GM18520 (cell line): ENCODE measurements at regions not wholly inside any gene's neighbourhood (a gene's known extent, or its start where the extent isn't known, plus 50 kb on each side); places are given as distances from the start of the nearest gene placed in this dataset.
A peak's percentile ranks its signal among the peaks of the same experiment; 100 is the strongest.
"Not testable (repeated sequence)": the region's sequence is repeated elsewhere in the genome, so short reads cannot be mapped to it uniquely, and the experiment has no call there.

Experiments
- ATAC-seq: cut with Tn5 transposase; IDR thresholded peaks from one replicate; pipeline ENCODE4 v1.9.1; 2021; ENCODE audit not compliant: unreplicated experiment

- ATAC-seq, result no peak
Observed at GRCh38 chrX:86887341-86887740, 630.3 kb upstream of the KLHL4 start.

DNA sequence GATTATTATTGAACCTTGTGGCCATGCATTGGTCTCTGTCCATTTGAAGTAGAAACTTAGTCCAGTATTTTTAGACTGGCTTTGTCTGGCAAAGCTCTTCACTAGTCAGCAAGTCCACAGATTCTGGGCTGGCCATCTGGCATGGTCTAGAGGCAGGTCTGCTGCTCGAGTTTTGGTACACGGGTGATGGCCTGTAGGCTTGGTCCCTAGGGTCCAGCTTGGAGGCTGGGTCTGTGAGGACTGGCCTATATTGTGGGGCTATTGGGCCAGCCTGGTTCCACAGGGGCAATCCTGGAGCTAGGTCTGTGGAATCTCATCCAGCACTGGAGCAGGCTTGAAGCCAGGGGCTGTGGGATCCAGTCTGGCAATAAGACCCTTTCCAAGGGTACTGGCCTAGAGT lies 607.6 kb upstream of the KLHL4 start:
- no peak for ATAC-seq

GRCh38 chrX:86910602-86911311 lies 606.8 kb upstream of the KLHL4 start:
- ATAC-seq, result no peak

GRCh38 chrX:86914569-86914968 lies 603.0 kb upstream of the KLHL4 start:
- no peak for ATAC-seq

DNA sequence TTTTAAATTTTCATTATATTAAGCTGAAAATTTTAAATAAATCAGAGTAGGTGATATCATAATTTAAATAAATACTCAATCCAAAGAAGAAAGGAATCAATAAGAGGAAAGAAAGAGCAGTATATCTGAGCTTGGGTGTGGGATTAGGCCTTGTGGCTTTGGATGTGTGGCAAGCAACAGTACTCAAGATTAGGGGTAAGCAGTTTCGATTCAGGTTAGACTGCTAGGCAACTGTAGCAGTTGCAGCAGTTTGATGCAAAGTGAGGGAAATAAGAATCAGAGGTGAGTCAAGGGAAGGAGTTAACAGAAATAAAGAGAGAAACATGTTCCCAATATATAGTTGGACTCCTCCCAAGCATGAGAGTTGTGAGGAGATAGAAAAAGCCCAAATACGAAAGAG lies 599.6 kb upstream of the KLHL4 start:
- ATAC-seq, result no peak

GRCh38 chrX:86930419-86930818 lies 587.2 kb upstream of the KLHL4 start:
- ATAC-seq, result no peak

DNA sequence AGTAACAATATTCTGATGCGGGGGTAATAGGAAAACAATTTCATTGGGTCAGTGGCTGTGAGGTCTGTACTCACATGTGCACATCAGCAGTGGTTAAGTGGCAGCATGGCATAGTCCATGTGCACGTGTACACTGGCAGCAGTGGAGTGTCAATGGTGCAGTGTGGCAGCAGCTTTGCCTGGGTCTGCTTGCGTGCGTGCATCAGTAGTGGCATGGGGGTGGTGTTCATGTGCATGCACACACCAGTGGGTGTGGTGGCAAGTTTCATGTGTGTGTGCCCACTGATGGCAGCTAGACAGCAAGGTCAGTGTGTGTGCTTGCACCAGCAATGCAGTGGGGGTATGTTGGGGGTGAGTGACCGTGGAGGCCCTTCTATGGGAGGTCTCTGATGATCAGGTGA lies 581.6 kb upstream of the KLHL4 start:
- no peak for ATAC-seq

GRCh38 chrX:86946569-86946968 lies 571.0 kb upstream of the KLHL4 start:
- peak; percentile 48 for ATAC-seq

DNA sequence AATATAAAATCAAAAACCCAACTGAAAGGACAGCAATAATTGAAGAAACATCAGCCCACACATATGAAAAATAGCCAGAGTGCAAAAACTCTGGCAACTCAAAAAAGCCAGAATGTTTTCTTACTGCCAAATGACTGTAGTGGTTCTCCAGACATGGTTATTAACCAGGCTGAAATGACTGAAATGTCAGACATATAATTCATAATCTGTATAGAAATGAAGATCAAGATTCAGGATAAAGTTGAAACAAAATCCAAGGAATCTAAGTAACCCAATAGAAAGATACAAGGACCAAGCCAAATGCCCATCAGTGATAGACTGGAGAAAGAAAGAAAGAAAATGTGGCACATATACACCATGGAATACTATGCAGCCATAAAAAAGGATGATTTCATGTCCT lies 553.3 kb upstream of the KLHL4 start:
- no peak for ATAC-seq

GRCh38 chrX:86981326-86981879 lies 536.2 kb upstream of the KLHL4 start:
- ATAC-seq, result no peak

GRCh38 chrX:86987351-86987750 lies 530.3 kb upstream of the KLHL4 start:
- ATAC-seq, result not testable (repeated sequence)

GRCh38 chrX:87003031-87003430 lies 514.6 kb upstream of the KLHL4 start:
- no peak for ATAC-seq

- ATAC-seq, result no peak
Observed at GRCh38 chrX:87005183-87005582, 512.4 kb upstream of the KLHL4 start.

- ATAC-seq, result no peak
Observed at GRCh38 chrX:87005885-87006284, 511.7 kb upstream of the KLHL4 start.

- no peak for ATAC-seq
Observed at GRCh38 chrX:87006561-87006960, 511.0 kb upstream of the KLHL4 start.

- no peak for ATAC-seq
Observed at GRCh38 chrX:87017210-87017609, 500.4 kb upstream of the KLHL4 start.

- ATAC-seq, result not testable (repeated sequence)
Observed at GRCh38 chrX:87033115-87033514, 484.5 kb upstream of the KLHL4 start.

- ATAC-seq, result no peak
Observed at GRCh38 chrX:87045352-87045751, 472.2 kb upstream of the KLHL4 start.

GRCh38 chrX:87049567-87049966 lies 468.0 kb upstream of the KLHL4 start:
- no peak for ATAC-seq

- ATAC-seq, result no peak
Observed at GRCh38 chrX:87063642-87064041, 454.0 kb upstream of the KLHL4 start.

DNA sequence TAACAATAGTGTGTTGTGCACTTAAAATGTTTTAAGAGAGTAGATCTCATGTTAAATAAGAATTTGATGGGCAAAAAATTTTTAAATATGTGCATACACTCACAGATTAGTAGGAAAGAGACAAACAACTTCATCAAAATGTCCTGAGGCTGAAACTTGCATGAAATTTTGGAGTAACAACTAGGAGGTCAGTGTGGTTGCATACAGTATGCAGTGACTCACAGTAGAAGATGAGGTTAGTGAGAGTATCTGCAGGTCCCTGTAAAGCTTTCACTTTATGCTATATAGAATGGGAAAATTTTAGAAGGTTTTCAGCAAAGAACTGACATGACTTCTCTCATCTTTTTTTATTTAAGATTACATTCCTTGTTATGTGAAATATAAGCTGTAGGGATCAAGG lies 453.1 kb upstream of the KLHL4 start:
- no peak for ATAC-seq

DNA sequence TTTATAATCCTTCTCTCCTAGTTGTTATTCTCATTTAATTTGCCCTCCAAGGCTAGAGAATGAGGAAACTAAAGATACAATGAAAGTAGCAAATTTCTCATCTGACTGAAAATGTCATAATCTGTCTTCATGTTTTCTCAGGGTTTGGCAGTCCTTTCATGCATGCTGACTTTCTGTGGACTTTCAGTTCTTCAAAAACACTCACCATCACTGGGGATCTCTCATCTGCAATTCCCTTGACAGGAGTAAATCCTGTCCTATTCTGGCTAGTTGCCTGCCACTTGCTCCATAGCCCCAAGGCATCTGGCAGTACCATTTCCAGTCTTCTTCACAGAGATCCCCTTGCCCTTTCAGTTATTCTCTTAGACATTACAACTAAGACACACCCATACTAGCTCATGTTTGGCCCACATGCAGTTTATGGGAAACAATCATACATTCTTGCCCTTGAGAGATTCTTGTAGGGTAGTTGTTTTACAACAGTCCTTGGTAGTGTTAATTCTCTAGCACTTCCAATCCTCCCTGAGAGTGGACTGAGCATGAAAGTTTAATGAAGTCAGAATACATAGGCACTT lies 449.7 kb upstream of the KLHL4 start:
- ATAC-seq, result no peak

GRCh38 chrX:87078231-87078630 lies 439.4 kb upstream of the KLHL4 start:
- ATAC-seq, result no peak
